ENCODE measurements at regions not wholly inside any gene's neighbourhood (a gene's known extent, or its start where the extent isn't known, plus 50 kb on each side); places are given as distances from the start of the nearest gene placed in this dataset.

GRCh38 chr16:6993544-6993943 lies 339.1 kb upstream of the RBFOX1 start:
- no peak for DNase-seq

- no peak for DNase-seq
These were observed 343.8 kb upstream of the RBFOX1 start for GRCh38 chr16:6988846-6989245.

DNA sequence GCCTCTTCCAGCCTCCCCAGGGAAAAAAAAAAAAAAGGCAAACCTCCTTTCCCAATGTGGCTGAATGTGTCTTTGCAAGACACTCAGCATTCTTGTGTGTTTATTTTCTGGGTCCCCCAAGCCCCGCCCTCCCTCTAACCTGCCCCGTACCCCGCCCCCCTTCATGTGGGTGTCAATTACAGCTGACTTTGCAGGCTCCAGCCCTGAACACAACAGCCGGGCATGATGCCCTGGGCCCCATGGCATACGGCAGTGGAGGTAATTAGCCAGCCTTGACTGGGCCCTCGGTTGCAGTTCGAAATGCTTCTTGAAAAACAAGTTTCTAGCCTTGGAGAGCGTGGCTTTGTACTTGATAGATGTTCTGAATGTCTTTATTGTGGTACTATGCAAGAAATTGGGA lies 354.7 kb upstream of the RBFOX1 start:
- no peak for DNase-seq

DNA sequence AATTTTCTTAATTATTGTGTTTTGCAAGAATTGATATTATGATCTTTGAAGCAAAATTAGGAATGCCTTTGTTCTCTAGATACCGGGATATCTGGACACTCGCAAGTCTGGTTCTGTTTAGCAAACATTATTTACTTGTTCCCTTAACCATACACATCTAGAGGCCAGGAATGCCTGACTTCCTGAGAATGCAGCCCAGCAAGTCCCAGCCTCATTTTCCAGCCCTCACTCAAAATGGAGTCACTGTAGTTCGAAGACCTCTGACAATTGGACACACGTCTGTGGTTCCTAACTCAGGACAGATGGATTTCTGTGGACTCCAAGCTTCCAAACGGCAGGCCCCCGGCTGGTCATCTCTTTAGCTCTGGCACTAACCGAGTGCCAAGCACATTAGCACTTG lies 355.4 kb upstream of the RBFOX1 start:
- DNase-seq = no peak

- DNase-seq = no peak
These were observed 355.9 kb upstream of the RBFOX1 start for GRCh38 chr16:6976716-6977115.

- no peak for DNase-seq
These were observed 362.3 kb upstream of the RBFOX1 start for GRCh38 chr16:6970171-6970857.

GRCh38 chr16:6969594-6969993 lies 363.1 kb upstream of the RBFOX1 start:
- DNase-seq = no peak

DNA sequence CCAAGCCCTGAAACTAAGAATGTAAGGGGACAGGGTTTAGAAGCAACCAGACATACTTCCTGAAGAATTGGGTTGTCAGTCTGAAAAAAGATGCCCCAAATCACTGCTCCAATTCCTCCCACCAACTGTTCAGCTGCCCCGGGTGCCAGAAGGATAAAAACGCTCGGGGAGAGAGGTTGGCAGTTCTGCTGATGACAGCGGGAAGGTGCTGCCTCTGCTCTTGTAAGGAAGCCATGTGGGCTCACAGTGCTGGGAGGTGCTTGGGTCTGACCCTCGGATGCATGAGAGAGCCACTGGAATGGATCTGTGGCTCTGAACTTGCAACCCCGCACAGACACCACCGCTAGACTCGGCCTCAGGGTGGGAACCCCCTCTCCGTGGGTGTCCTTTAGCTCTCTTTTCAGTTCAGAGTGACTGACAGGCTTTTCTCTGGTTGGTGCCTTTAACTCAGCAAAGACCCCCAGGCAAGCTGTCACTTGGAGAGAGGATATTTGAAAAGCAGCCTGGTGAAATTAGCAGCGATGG lies 364.8 kb upstream of the RBFOX1 start:
- DNase-seq = no peak

DNA sequence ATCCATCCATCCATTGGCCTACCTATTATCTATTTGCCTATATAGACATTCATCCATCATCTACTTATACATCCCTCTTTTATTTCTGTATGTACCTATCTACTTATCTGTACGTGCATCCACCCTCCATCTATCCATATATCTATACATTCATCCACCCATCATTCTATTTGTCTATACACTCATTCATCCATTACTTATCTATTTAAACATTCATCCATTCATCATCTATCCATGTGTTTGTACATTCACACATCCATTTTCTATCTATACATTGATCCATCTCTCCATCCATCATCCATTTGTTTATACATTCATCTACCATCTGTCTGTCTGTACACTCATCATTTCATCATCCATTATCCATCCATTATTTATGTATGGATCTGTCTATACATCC lies 365.7 kb upstream of the RBFOX1 start:
- no peak for DNase-seq

DNA sequence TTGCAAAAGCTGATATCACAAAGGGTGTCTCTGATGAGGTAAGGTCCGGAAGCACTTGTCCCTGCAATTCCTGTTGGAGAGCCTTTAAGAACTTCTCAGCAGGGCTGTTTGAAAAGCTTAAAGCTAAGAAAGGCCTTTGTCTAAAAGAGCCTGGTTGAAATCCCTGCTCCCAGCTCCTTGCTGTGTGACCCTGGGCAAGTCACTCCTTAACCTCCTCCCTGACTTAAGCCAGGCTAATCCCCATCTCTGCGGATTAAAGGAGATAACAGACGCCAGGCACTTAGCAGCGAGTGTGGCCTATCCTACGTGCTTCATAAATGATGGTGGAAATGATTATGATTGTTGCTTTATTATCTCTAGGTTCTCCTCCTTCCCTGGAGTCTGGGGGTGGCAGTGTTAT lies 368.0 kb upstream of the RBFOX1 start:
- no peak for DNase-seq

GRCh38 chr16:6961704-6962103 lies 370.9 kb upstream of the RBFOX1 start:
- no peak for DNase-seq

- no peak for DNase-seq
These were observed 374.5 kb upstream of the RBFOX1 start for GRCh38 chr16:6958184-6958583.

GRCh38 chr16:6957681-6958080 lies 375.0 kb upstream of the RBFOX1 start:
- DNase-seq = no peak

DNA sequence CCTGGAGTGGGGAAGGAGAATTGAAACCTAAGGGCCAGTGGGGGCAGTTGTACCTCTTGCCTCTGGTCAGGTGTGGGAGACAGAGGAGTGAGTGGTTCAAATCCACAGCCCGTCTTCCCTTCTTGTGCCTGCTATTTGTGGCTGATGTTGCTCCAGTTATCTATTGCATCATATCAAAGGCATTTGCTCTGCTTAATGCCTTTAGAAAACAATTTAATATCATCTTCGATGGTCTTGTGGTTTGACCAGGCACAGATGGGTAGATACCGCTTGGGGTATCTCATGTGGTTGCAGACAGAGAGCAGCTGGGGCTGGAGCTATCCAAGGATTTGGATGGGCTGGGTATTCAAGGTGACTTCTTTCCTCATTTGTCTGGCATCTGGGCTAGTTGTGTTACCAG lies 376.1 kb upstream of the RBFOX1 start:
- DNase-seq = no peak

- DNase-seq = no peak
These were observed 377.3 kb upstream of the RBFOX1 start for GRCh38 chr16:6955303-6955702.

GRCh38 chr16:6949240-6949639 lies 383.4 kb upstream of the RBFOX1 start:
- DNase-seq = no peak

- no peak for DNase-seq
These were observed 385.4 kb upstream of the RBFOX1 start for GRCh38 chr16:6947291-6947690.

- DNase-seq = no peak
These were observed 385.8 kb upstream of the RBFOX1 start for GRCh38 chr16:6946802-6947201.

GRCh38 chr16:6946106-6946505 lies 386.5 kb upstream of the RBFOX1 start:
- DNase-seq = no peak

- no peak for DNase-seq
These were observed 391.7 kb upstream of the RBFOX1 start for GRCh38 chr16:6940968-6941367.

DNA sequence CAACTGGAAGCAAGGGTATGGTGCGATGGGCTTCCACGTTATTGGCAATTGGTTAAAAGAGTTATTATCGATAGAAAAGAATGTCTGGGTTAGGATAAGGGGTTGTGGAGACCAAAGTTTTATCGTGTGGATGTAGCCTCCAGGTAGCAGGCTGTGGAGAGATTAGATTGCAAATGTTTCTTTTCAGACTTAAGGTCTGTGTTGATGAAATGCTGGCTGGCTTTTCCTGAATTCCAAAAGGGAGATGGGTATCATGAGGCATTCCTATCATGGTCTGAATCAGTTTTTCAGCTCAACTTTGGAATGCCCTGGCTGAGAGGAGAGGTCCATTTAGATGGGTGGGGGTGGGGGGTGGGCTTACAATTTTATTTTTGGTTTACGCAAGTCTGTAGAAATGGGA lies 395.0 kb upstream of the RBFOX1 start:
- DNase-seq = no peak

DNA sequence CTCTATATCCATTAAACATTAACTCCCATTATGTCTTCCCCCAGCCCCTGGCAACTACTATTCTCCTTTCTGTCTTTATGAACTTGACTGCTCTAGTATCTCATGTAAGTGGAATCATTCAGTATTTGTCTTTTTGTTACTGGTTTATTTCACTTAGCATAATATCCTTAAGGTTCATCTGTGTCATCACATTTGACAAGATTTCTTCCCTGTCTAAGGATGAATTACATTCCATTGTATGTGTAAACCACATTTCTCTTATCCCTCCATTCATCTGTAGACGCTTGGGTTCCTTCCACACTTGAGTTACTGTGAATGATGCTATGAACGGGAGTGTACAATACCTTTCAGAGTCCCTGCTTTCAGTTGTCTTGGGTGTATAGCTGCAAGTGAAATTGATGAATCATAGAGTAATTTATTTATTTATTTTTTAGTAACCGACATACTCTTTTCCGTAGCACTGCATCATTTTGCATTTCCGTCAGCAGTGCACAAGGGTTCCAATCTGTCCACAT lies 399.7 kb upstream of the RBFOX1 start:
- no peak for DNase-seq

GRCh38 chr16:6929868-6930267 lies 402.8 kb upstream of the RBFOX1 start:
- DNase-seq = no peak

- no peak for DNase-seq
These were observed 405.9 kb upstream of the RBFOX1 start for GRCh38 chr16:6926762-6927161.

DNA sequence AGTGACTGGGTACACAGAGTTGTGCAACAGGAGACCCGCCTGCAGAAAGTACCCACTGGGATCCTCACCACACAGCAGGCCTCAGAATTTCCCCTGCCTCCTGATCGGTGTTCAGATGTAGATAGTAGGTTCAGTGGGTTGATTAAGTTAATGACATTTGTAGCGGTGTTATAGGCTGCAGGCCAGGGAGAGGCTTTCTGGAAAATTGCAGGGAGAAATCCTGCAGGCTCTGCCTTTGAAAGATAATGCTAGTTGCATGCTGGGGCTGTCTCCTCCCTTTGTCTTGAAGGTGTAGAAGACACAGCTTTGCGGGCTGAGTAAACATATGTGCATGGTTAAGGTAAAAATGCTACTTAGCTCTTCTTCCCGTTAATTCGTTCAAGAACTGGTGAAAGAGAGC lies 406.3 kb upstream of the RBFOX1 start:
- DNase-seq = no peak

Measured in NCI-H1092 (cell line).